Natural killer cell (primary cell): ENCODE measurements at regions not wholly inside any gene's neighbourhood (a gene's known extent, or its start where the extent isn't known, plus 50 kb on each side); places are given as distances from the start of the nearest gene placed in this dataset.

Experiments used
- ATAC-seq, 3 donors: fragments of 150-1000 bp in 2 of 3; fragments of 200-7000 bp in 1 of 3; cut with Tn5 transposase; 1 replicate in 1 of 3; 2 replicates in 2 of 3; pipeline ENCODE4 v1.10.0; 2021; ENCODE audit warnings: mild to moderate bottlenecking in 2 of 3, moderate library complexity in 2 of 3
- DNase-seq, 2 donors: peaks; one replicate each; pipeline versions ENCODE4 v3.0.0 to v3.0.0-alpha.2; 2013 to 2021; ENCODE audit warnings: mixed read lengths in 1 of 2
- H3K27ac ChIP-seq: one replicate; pipeline ENCODE4 v1.5.1; 2013; ENCODE audit warnings: mild to moderate bottlenecking, low read length
- H3K27me3 ChIP-seq: one replicate; pipeline ENCODE4 v1.6.1; 2013; ENCODE audit warnings: low read length; ENCODE audit not compliant: control insufficient read depth, insufficient read depth
- H3K36me3 ChIP-seq: one replicate; pipeline ENCODE4 v1.6.1; 2013; ENCODE audit warnings: low read length; ENCODE audit not compliant: control insufficient read depth, insufficient read depth
- H3K4me1 ChIP-seq: one replicate; pipeline ENCODE4 v1.6.1; 2013; ENCODE audit warnings: low read length; ENCODE audit not compliant: control insufficient read depth, insufficient read depth
- H3K4me3 ChIP-seq: one replicate; pipeline ENCODE4 v1.5.1; 2013; ENCODE audit warnings: low read length
- H3K9me3 ChIP-seq: one replicate; pipeline ENCODE4 v1.6.1; 2013; ENCODE audit warnings: low read length; ENCODE audit not compliant: control insufficient read depth, insufficient read depth
- H3K27ac Mint-ChIP-seq, 2 donors: one replicate each; pipeline ENCODE4 v1.8.0; 2022; ENCODE audit warnings: mild to moderate bottlenecking in 2 of 2, mixed read lengths in 2 of 2, moderate library complexity in 1 of 2
- H3K27me3 Mint-ChIP-seq, 2 donors: one replicate each; pipeline ENCODE4 v1.8.0; 2022; ENCODE audit warnings: low read depth in 2 of 2, mixed read lengths in 2 of 2
- H3K36me3 Mint-ChIP-seq: one replicate; pipeline ENCODE4 v1.8.0; 2022; ENCODE audit warnings: mixed read lengths
- H3K4me1 Mint-ChIP-seq, 2 donors: one replicate each; pipeline ENCODE4 v1.8.0; 2022; ENCODE audit warnings: mixed read lengths in 2 of 2
- H3K4me3 Mint-ChIP-seq: one replicate; pipeline ENCODE4 v1.8.0; 2022; ENCODE audit warnings: mild to moderate bottlenecking, moderate library complexity, mixed read lengths
- H3K9me3 Mint-ChIP-seq, 2 donors: one replicate each; pipeline ENCODE4 v1.8.0; 2022; ENCODE audit warnings: mixed read lengths in 2 of 2
- WGBS: methylation state at CpG from one replicate; pipeline ENCODE4 v1.1.7; 2013; ENCODE audit warnings: missing lambda C conversion rate; ENCODE audit not compliant: insufficient coverage; 5-methylcytosine and 5-hydroxymethylcytosine counted together
- intact Hi-C: fragments of 100-400 bp; cut with micrococcal nuclease; formaldehyde crosslinking; loops from one replicate; pipeline ENCODE4 v1.14.2; 2022
- TF ChIP-seq, protein P1 (sequence below): fragments of 200-600 bp; IDR thresholded peaks from one replicate; pipeline ENCODE4 v1.8.0; 2022; ENCODE audit warnings: antibody characterized with exemption

GRCh38 chr5:133905424-133905823 lies 63.0 kb downstream of the C5orf15 start:
- H3K27me3 ChIP-seq: no peaks in the 10 kb centered on the region
- no peaks in the 10 kb centered on the region for H3K9me3 ChIP-seq
- DNase-seq (no peak), ATAC-seq (no peak)
- no peaks in the 10 kb centered on the region for H3K4me1 ChIP-seq
- no peaks in the 10 kb centered on the region for H3K27me3 Mint-ChIP-seq
- no peak overlapping the region for H3K27ac Mint-ChIP-seq
- H3K27ac ChIP-seq: no peak overlapping the region
- TF ChIP-seq, protein P1, sequence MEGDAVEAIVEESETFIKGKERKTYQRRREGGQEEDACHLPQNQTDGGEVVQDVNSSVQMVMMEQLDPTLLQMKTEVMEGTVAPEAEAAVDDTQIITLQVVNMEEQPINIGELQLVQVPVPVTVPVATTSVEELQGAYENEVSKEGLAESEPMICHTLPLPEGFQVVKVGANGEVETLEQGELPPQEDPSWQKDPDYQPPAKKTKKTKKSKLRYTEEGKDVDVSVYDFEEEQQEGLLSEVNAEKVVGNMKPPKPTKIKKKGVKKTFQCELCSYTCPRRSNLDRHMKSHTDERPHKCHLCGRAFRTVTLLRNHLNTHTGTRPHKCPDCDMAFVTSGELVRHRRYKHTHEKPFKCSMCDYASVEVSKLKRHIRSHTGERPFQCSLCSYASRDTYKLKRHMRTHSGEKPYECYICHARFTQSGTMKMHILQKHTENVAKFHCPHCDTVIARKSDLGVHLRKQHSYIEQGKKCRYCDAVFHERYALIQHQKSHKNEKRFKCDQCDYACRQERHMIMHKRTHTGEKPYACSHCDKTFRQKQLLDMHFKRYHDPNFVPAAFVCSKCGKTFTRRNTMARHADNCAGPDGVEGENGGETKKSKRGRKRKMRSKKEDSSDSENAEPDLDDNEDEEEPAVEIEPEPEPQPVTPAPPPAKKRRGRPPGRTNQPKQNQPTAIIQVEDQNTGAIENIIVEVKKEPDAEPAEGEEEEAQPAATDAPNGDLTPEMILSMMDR: no peak
- no peak overlapping the region for H3K4me3 Mint-ChIP-seq
- 93% methylated on average over 8 of the region's 8 CpGs for WGBS
- intact Hi-C loops: no loop called here
- H3K36me3 Mint-ChIP-seq: no peaks in the 10 kb centered on the region
- no peak overlapping the region for H3K4me3 ChIP-seq
- no peaks in the 10 kb centered on the region for H3K4me1 Mint-ChIP-seq
- no peaks in the 10 kb centered on the region for H3K9me3 Mint-ChIP-seq
- H3K36me3 ChIP-seq: no peaks in the 10 kb centered on the region

GRCh38 chr5:133904641-133905040 lies 63.8 kb downstream of the C5orf15 start:
- no peak overlapping the region for H3K4me3 Mint-ChIP-seq
- H3K36me3 ChIP-seq: no peaks in the 10 kb centered on the region
- TF ChIP-seq, protein P1: no peak
- no peak overlapping the region for H3K27ac Mint-ChIP-seq
- H3K4me1 Mint-ChIP-seq: no peaks in the 10 kb centered on the region
- no peaks in the 10 kb centered on the region for H3K27me3 ChIP-seq
- 91% methylated on average over 8 of the region's 8 CpGs for WGBS
- no peak overlapping the region for H3K4me3 ChIP-seq
- H3K27ac ChIP-seq: no peak overlapping the region
- ATAC-seq (no peak), DNase-seq (no peak)
- intact Hi-C loops: no loop called here
- H3K27me3 Mint-ChIP-seq: no peaks in the 10 kb centered on the region
- no peaks in the 10 kb centered on the region for H3K36me3 Mint-ChIP-seq
- no peaks in the 10 kb centered on the region for H3K4me1 ChIP-seq
- no peaks in the 10 kb centered on the region for H3K9me3 Mint-ChIP-seq
- no peaks in the 10 kb centered on the region for H3K9me3 ChIP-seq

DNA sequence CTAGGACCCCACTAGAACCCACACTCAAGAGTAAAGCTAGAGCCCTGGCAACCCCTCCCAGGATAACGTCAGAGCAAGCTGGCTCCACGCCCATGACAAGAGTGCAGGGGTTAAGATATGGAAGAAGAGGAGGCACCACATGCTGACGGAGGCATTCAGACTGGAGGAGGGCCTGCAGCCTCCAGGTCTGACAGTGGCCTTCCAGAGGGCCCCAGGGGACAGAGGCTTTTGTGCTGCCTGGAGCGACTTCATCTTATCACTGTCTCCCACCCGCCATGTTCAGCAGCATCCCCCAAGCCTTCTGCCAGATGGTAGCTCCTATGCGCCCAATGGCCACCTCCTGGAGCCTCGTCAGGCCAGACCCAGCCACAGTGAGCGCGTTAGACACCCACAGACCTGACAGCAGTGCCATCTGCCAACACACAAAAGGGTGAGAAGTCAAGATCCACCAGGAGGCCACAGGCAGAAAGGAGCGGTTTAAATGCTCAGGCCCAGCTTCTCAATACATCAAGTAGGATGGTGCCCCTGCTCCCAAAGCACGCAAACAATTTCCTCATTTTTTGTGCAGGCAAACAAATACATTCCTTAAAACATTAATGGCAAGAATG lies 65.8 kb downstream of the C5orf15 start:
- Mint-ChIP-seq H3K9me3 (no peaks in the 10 kb centered on the region), H3K4me3 (no peak overlapping the region), H3K27ac (no peak overlapping the region), H3K36me3 (no peaks in the 10 kb centered on the region), H3K4me1 (no peaks in the 10 kb centered on the region), H3K27me3 (peaks cover 0 to 5% of the 10 kb centered on the region in 2 donors)
- 94% methylated on average over 10 of the region's 11 CpGs for WGBS
- no peaks in the 10 kb centered on the region for H3K9me3 ChIP-seq
- TF ChIP-seq, protein P1: no peak
- DNase-seq (no peak), ATAC-seq (no peak)
- no peaks in the 10 kb centered on the region for H3K27me3 ChIP-seq
- no peak overlapping the region for H3K27ac ChIP-seq
- no peaks in the 10 kb centered on the region for H3K4me1 ChIP-seq
- intact Hi-C loops: no loop called here
- no peak overlapping the region for H3K4me3 ChIP-seq
- H3K36me3 ChIP-seq: no peaks in the 10 kb centered on the region
